ENCODE measurements at regions not wholly inside any gene's neighbourhood (a gene's known extent, or its start where the extent isn't known, plus 50 kb on each side); places are given as distances from the start of the nearest gene placed in this dataset.

DNA sequence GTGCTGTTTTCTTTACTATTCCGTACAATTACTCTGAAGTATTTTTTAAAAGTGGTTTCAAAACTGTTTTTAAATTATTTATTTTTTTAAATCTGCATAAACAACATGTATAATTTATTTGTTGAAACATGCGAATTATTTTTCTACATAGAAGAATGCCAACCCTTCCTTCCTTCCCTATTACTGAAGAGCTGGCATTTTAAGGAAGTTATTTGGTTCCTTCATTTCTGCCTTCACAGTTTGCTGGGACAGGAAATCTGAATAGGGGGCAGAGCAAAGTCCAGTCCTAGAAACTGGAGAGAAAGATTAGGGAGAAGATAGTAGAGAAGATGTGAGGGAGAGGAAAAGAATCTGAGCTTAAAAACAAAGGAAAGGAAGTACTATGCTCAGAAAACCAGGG lies 146.7 kb upstream of the ACVR2A start:
- TF ChIP-seq POLR2AphosphoS5 (IDR thresholded peaks at IDR 0.05; ENCODE audit: low read depth, low read length) (no peak), CTCF (IDR thresholded peaks at IDR 0.05) (no peak)
